Upper lobe of left lung (tissue), 4 donors: ENCODE measurements at regions not wholly inside any gene's neighbourhood (a gene's known extent, or its start where the extent isn't known, plus 50 kb on each side); places are given as distances from the start of the nearest gene placed in this dataset.
"Not testable (repeated sequence)": the region's sequence is repeated elsewhere in the genome, so short reads cannot be mapped to it uniquely, and the experiment has no call there.

Experiments
- POLR2A ChIP-seq, 4 donors: fragments of 450-650 bp; IDR thresholded peaks; one replicate each; pipeline ENCODE4 v1.5.1; 2016 to 2017; ENCODE audit warnings: antibody characterized with exemption in 4 of 4, mild to moderate bottlenecking in 2 of 4
- POLR2AphosphoS5 ChIP-seq, 2 donors: sonication (generic); formaldehyde crosslinking; IDR thresholded peaks; one replicate each; pipeline ENCODE4 v1.5.1; 2017; ENCODE audit warnings: antibody characterized with exemption in 2 of 2
- TF ChIP-seq, protein P1 (sequence below), 6 experiments: fragments of 450-650 bp in 4 of 6; fragments of 200-600 bp in 2 of 6; sonication (generic) in 2 of 6; IDR thresholded peaks; one replicate each; pipeline ENCODE4 v1.5.1; 2016 to 2019; ENCODE audit warnings: antibody characterized with exemption in 6 of 6

DNA sequence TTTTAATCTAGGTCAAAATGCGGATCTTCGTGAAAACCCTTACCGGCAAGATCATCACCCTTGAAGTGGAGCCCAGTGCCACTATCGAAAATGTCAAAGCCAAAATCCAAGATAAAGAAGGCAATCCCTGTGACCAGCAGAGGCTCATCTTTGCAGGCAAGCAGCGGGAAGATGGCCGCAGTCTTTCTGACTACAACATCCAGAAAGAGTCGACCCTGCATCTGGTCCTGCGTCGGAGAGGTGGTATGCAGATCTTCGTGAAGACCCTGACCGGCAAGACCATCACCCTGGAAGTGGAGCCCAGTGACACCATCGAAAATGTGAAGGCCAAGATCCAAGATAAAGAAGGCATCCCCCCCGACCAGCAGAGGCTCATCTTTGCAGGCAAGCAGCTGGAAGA, 511.8 kb downstream of the KCNJ18 start:
- TF ChIP-seq, protein P1, sequence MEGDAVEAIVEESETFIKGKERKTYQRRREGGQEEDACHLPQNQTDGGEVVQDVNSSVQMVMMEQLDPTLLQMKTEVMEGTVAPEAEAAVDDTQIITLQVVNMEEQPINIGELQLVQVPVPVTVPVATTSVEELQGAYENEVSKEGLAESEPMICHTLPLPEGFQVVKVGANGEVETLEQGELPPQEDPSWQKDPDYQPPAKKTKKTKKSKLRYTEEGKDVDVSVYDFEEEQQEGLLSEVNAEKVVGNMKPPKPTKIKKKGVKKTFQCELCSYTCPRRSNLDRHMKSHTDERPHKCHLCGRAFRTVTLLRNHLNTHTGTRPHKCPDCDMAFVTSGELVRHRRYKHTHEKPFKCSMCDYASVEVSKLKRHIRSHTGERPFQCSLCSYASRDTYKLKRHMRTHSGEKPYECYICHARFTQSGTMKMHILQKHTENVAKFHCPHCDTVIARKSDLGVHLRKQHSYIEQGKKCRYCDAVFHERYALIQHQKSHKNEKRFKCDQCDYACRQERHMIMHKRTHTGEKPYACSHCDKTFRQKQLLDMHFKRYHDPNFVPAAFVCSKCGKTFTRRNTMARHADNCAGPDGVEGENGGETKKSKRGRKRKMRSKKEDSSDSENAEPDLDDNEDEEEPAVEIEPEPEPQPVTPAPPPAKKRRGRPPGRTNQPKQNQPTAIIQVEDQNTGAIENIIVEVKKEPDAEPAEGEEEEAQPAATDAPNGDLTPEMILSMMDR (IDR thresholded peaks at IDR 0.05), result not testable (repeated sequence)
- not testable (repeated sequence) for TF ChIP-seq POLR2A, POLR2AphosphoS5 (IDR thresholded peaks at IDR 0.05)
